Astrocyte of the cerebellum (primary cell): ENCODE measurements at regions not wholly inside any gene's neighbourhood (a gene's known extent, or its start where the extent isn't known, plus 50 kb on each side); places are given as distances from the start of the nearest gene placed in this dataset.

Experiments used
- DNase-seq: peaks from one replicate; pipeline ENCODE4 v3.0.0-alpha.2; 2011; ENCODE audit warnings: low read depth
- H3K4me3 ChIP-seq: 2 replicates; pipeline ENCODE4 v1.5.1; 2011; ENCODE audit warnings: mild to moderate bottlenecking, low read depth, low read length, moderate library complexity
- in situ Hi-C: cut with HindIII; loops from 2 replicates; pipeline ENCODE4 v1.10.0; 2017; ENCODE audit warnings: low sequenced_read_pairs
- TF ChIP-seq, protein P1 (sequence below): IDR thresholded peaks from 2 replicates; pipeline ENCODE4 v1.5.1; 2012; ENCODE audit warnings: low read length, low read depth, moderate library complexity, mild to moderate bottlenecking; ENCODE audit errors: missing control alignments

DNA sequence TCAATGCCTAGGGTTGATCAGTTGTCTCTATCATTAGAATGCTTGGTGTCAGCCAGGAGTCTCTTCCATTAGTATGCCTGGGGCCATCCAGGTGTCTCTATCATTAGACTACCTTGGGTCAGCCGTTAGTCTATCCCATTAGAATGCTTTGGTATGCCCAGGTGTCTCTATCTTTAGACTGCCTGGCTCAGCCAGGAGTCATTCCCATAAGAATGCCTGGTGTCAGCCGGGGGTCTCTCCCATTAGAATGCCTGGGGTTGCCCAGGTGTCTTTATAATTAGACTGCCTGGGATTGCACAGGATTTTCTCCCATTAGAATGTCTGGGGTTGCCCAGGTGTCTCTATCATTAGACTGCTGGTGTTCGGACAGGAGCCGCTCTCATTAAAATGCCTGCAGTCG lies 1442.9 kb downstream of the UQCRFS1 start:
- TF ChIP-seq, protein P1, sequence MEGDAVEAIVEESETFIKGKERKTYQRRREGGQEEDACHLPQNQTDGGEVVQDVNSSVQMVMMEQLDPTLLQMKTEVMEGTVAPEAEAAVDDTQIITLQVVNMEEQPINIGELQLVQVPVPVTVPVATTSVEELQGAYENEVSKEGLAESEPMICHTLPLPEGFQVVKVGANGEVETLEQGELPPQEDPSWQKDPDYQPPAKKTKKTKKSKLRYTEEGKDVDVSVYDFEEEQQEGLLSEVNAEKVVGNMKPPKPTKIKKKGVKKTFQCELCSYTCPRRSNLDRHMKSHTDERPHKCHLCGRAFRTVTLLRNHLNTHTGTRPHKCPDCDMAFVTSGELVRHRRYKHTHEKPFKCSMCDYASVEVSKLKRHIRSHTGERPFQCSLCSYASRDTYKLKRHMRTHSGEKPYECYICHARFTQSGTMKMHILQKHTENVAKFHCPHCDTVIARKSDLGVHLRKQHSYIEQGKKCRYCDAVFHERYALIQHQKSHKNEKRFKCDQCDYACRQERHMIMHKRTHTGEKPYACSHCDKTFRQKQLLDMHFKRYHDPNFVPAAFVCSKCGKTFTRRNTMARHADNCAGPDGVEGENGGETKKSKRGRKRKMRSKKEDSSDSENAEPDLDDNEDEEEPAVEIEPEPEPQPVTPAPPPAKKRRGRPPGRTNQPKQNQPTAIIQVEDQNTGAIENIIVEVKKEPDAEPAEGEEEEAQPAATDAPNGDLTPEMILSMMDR, result no peak
- no peak for DNase-seq
- no peak overlapping the region for H3K4me3 ChIP-seq
- in situ Hi-C loops, result no loop called here

DNA sequence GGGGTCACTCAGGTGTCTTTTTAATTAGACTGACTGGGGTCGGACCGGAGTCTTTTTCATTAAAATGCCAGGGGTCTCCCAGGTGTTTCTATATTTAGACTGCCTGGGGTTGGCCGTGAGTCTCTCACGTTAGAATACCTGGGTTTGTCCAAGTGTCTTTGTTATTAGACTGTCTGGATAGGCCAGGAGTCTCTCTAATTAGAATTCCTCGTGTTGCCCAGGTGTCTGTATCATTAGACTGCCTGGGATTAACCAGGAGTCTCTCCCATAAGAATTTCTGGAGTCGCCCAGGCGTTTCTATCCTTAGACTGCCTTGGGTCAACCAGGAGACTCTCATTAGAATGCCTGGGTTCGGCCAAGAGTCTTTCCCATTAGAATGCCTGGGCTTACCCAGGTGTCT lies 1445.7 kb downstream of the UQCRFS1 start:
- DNase-seq, result no peak
- in situ Hi-C loops, result no loop called here
- H3K4me3 ChIP-seq, result no peak overlapping the region
- TF ChIP-seq, protein P1, result no peak

DNA sequence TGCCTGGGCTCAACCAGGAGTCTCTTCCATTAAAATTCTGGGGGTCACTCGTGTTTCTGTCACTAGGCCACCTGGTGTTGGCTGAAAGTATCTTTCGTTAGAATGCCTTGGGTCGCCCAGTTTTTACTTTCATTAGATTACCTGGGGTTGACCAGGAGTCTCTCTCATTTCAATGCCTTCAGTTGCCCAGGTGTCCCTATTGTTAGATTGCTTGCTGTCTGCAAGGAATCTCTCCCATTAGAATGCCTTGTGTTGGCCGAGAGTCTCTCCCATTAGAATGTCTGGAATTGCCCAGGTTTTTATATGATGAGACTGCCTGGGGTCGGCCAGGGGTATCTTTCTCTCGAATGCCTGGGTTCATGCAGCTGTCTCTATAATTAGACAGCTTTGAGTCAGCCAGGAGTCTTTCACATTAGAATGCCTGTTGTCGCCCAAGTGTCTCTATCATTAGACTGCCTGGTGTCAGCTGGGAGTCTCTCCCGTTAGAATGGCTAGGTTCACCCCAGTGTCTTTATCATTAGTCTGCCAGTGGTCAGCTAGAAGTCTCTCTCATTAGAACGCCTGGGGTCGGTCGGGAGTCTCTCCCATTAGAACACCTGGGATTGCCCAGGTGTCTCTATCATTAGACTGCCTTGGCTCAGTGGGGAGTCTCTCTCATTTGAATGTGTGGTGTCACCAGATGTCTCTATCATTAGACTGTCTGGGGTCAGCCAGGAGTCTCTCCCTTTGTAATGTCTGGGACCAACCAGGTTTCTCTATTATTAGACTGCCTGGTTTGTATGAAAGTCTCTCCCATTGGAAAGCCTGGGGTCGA lies 1446.8 kb downstream of the UQCRFS1 start:
- in situ Hi-C loops, result no loop called here

DNA sequence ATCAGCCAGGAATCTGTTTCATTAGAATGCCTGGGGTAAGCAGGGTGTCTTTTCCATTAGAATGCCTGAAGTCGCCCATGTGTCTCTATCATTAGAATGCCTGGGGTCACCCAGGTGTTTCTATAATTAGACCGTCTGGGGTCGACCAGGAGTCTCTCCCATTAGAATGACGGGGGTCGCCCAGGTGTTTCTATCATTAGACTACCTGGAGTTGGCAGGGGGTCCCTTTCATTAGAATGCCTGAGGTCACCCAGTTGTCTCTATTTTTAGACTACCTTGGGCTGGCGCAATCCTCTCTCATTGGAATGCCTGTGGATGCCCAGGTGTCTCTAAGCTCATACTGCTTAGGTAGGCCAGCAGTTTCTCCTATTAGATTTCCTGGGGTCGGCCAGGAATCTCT lies 1447.6 kb downstream of the UQCRFS1 start:
- DNase-seq, result no peak
- TF ChIP-seq, protein P1, result no peak
- no peak overlapping the region for H3K4me3 ChIP-seq
- in situ Hi-C loops, result no loop called here

More for the DNA sequence above, 1446.8 kb downstream of the UQCRFS1 start:
- TF ChIP-seq, protein P1, result no peak
- no peak for DNase-seq
- H3K4me3 ChIP-seq, result no peak overlapping the region

DNA sequence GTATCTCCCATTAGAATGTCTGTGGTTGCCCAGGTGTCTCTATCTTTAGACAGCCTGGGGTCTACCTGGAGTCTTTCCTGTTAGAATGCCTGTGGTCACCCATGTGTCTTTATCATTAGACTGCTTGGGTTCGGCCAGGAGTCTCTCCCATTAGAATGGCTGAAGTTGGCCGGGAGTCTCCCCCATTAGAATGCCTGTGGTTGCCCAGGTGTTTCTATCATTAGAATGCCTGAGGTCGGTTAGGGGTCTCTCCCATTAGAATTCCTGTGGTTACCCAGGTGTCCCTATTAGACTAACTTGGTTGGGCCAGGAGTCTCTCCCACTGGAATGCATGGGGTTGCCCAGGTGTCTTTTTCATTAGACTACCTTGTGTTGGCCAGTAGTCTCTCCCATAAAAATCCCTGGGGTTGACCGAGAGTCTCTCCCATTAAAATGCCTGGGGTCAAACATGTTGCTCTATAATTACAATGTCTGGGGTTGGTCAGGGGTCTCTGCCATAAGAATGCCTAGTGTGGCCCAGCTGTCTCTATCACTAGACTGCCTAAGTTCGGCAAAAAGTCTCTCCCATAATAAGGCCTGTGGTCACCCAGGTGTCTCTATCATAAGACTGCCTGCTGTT lies 1448.7 kb downstream of the UQCRFS1 start:
- TF ChIP-seq, protein P1, result no peak
- H3K4me3 ChIP-seq, result no peak overlapping the region
- DNase-seq, result no peak
- in situ Hi-C loops, result no loop called here

DNA sequence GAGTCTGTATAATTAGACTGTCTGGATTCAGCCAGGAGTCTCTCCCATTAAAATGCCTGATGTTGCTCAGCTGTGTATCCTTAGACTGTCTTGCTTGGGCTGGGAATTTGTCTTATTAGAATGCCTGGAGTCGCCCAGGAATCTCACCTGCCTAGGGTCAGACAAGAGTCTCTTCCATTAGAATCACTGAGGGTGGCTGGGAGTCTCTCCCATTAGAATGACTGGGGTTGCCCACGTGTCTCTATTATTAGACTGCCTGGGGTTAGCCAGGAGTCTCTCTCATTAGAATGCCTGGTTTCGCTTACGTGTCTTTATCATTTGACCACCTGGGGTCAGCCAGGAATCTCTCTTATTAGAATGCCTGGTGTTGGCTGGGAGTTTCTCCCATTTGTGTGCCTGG lies 1450.0 kb downstream of the UQCRFS1 start:
- in situ Hi-C loops, result no loop called here
- no peak for DNase-seq
- TF ChIP-seq, protein P1, result no peak
- H3K4me3 ChIP-seq, result no peak overlapping the region
